ENCODE measurements at regions not wholly inside any gene's neighbourhood (a gene's known extent, or its start where the extent isn't known, plus 50 kb on each side); places are given as distances from the start of the nearest gene placed in this dataset.

DNA sequence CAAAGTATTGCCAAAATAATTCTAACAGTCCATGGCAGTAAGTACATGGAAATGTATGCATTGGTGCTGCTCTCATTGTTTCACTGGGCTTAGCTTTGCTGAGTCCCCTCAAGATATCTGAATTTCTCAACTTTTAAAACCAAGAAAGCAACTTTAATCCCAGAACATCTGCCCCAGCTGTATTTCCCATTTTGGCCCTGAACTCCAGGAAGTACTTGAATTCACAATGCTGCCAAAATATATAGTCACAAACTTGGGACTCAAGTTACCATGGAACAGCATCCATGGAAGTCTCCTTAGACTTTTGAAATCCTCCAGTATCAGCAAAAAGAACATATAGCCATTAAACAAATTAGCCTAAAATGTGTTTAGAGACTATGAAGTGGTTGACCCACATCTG is 78.5 kb upstream of the FLRT2 start:
- TF ChIP-seq, protein P1, sequence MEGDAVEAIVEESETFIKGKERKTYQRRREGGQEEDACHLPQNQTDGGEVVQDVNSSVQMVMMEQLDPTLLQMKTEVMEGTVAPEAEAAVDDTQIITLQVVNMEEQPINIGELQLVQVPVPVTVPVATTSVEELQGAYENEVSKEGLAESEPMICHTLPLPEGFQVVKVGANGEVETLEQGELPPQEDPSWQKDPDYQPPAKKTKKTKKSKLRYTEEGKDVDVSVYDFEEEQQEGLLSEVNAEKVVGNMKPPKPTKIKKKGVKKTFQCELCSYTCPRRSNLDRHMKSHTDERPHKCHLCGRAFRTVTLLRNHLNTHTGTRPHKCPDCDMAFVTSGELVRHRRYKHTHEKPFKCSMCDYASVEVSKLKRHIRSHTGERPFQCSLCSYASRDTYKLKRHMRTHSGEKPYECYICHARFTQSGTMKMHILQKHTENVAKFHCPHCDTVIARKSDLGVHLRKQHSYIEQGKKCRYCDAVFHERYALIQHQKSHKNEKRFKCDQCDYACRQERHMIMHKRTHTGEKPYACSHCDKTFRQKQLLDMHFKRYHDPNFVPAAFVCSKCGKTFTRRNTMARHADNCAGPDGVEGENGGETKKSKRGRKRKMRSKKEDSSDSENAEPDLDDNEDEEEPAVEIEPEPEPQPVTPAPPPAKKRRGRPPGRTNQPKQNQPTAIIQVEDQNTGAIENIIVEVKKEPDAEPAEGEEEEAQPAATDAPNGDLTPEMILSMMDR (IDR thresholded peaks at IDR 0.05; ENCODE audit: poor library complexity) = no peak
- TF ChIP-seq EZH2 (IDR thresholded peaks at IDR 0.05; ENCODE audit: borderline replicate concordance) = no peak
